RWPE2 (cell line): ENCODE measurements at regions not wholly inside any gene's neighbourhood (a gene's known extent, or its start where the extent isn't known, plus 50 kb on each side); places are given as distances from the start of the nearest gene placed in this dataset.
"Not testable (repeated sequence)": the region's sequence is repeated elsewhere in the genome, so short reads cannot be mapped to it uniquely, and the experiment has no call there.

Experiments
- ATAC-seq: fragments of 200-7000 bp; cut with Tn5 transposase; 3 replicates; pipeline ENCODE4 v1.9.1; 2021; ENCODE audit warnings: low read depth
- DNase-seq: peaks from one replicate; pipeline ENCODE4 v3.0.0-alpha.2; 2020; ENCODE audit warnings: low spot score
- H3K27ac ChIP-seq: fragments of 450-650 bp; 2 replicates; pipeline ENCODE4 v1.5.1; 2017; ENCODE audit warnings: mild to moderate bottlenecking; ENCODE audit not compliant: poor library complexity, severe bottlenecking
- H3K27me3 ChIP-seq: fragments of 250-450 bp; sonication (Bioruptor Pico); 2 replicates; pipeline ENCODE4 v1.5.1; 2021; ENCODE audit warnings: mild to moderate bottlenecking, moderate library complexity; ENCODE audit not compliant: insufficient read depth, poor library complexity, severe bottlenecking
- H3K36me3 ChIP-seq: fragments of 250-450 bp; sonication (Bioruptor Pico); 2 replicates; pipeline ENCODE4 v1.5.1; 2020; ENCODE audit warnings: low read depth, mild to moderate bottlenecking, moderate library complexity
- H3K4me1 ChIP-seq: fragments of 250-450 bp; sonication (Bioruptor Pico); 2 replicates; pipeline ENCODE4 v1.5.1; 2021; ENCODE audit warnings: mild to moderate bottlenecking, moderate library complexity; ENCODE audit not compliant: insufficient read depth, poor library complexity, severe bottlenecking
- H3K4me3 ChIP-seq: fragments of 250-450 bp; sonication (Bioruptor Pico); 2 replicates; pipeline ENCODE4 v1.5.1; 2021; ENCODE audit warnings: mild to moderate bottlenecking, moderate library complexity; ENCODE audit not compliant: severe bottlenecking
- H3K9me3 ChIP-seq: fragments of 250-450 bp; sonication (Bioruptor Pico); 2 replicates; pipeline ENCODE4 v1.5.1; 2021; ENCODE audit warnings: mild to moderate bottlenecking, moderate library complexity; ENCODE audit not compliant: severe bottlenecking
- CTCF ChIP-seq: fragments of 450-650 bp; IDR thresholded peaks from one replicate; pipeline ENCODE4 v1.5.1; 2017; ENCODE audit warnings: mild to moderate bottlenecking, moderate library complexity; ENCODE audit not compliant: poor library complexity, severe bottlenecking

DNA sequence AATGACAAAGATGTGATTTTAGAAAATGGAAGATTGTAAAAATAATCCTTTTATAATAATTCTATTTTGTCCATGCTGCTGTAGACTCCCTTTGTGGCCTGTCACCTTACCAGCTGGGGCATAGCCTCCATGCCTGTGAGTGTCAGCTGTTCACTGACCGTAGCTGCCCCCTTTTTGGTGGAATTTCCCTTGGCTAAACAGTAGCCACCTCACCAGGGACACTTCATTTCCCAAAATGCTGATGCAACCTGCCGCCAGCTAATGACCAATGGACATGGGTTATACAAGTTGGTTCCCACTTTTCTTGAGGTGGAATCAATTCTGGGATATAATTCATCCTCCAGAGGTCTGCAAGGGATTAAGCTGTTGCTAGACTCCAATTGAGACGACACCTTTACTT lies 368.4 kb downstream of the PRDM5 start:
- Histone ChIP-seq H3K4me1 (no peaks in the 10 kb centered on the region), H3K27me3 (no peaks in the 10 kb centered on the region), H3K9me3 (no peaks in the 10 kb centered on the region), H3K27ac (no peak overlapping the region), H3K4me3 (no peak overlapping the region), H3K36me3 (no peaks in the 10 kb centered on the region)
- ATAC-seq (no peak), DNase-seq (no peak)
- no peak for TF ChIP-seq CTCF

- not testable (repeated sequence) for ATAC-seq, DNase-seq, H3K27me3 ChIP-seq, H3K4me1 ChIP-seq, H3K9me3 ChIP-seq, H3K36me3 ChIP-seq, H3K27ac ChIP-seq, H3K4me3 ChIP-seq
Measured at GRCh38 chr4:120550624-120551220, 371.8 kb downstream of the PRDM5 start.

- Histone ChIP-seq H3K9me3 (no peaks in the 10 kb centered on the region), H3K4me3 (no peak overlapping the region), H3K27ac (no peak overlapping the region), H3K27me3 (no peaks in the 10 kb centered on the region), H3K4me1 (no peaks in the 10 kb centered on the region), H3K36me3 (no peaks in the 10 kb centered on the region)
- ATAC-seq, result no peak
- DNase-seq, result no peak
- TF ChIP-seq CTCF, result no peak
Measured at GRCh38 chr4:120549011-120549570, 373.4 kb downstream of the PRDM5 start.

GRCh38 chr4:120545391-120545790 lies 377.1 kb downstream of the PRDM5 start:
- Histone ChIP-seq H3K27ac (no peak overlapping the region), H3K4me3 (no peak overlapping the region), H3K4me1 (no peaks in the 10 kb centered on the region), H3K36me3 (no peaks in the 10 kb centered on the region), H3K27me3 (no peaks in the 10 kb centered on the region), H3K9me3 (no peaks in the 10 kb centered on the region)
- no peak for ATAC-seq
- no peak for DNase-seq
- no peak for TF ChIP-seq CTCF

- H3K27ac ChIP-seq, result no peak overlapping the region
- no peaks in the 10 kb centered on the region for H3K27me3 ChIP-seq
- no peak for TF ChIP-seq CTCF
- no peaks in the 10 kb centered on the region for H3K9me3 ChIP-seq
- DNase-seq (no peak), ATAC-seq (no peak)
- no peaks in the 10 kb centered on the region for H3K36me3 ChIP-seq
- H3K4me3 ChIP-seq, result no peak overlapping the region
- no peaks in the 10 kb centered on the region for H3K4me1 ChIP-seq
Measured at GRCh38 chr4:120544838-120545237, 377.7 kb downstream of the PRDM5 start.
